Epidermal melanocyte (primary cell): ENCODE measurements at regions not wholly inside any gene's neighbourhood (a gene's known extent, or its start where the extent isn't known, plus 50 kb on each side); places are given as distances from the start of the nearest gene placed in this dataset.
A peak's percentile ranks its signal among the peaks of the same experiment; 100 is the strongest.
"Not testable (repeated sequence)": the region's sequence is repeated elsewhere in the genome, so short reads cannot be mapped to it uniquely, and the experiment has no call there.

Experiments used
- DNase-seq: peaks from one replicate; pipeline ENCODE4 v3.0.0; 2011; ENCODE audit warnings: low spot score; ENCODE audit not compliant: insufficient read length

- DNase-seq = no peak
These were observed 352.5 kb upstream of the ADGRL3 start for GRCh38 chr4:60847614-60848013.

- no peak for DNase-seq
These were observed 342.9 kb upstream of the ADGRL3 start for GRCh38 chr4:60857130-60857753.

GRCh38 chr4:60863442-60863841, 336.7 kb upstream of the ADGRL3 start:
- DNase-seq = no peak

- no peak for DNase-seq
These were observed 334.9 kb upstream of the ADGRL3 start for GRCh38 chr4:60865273-60865672.

- no peak for DNase-seq
These were observed 331.7 kb upstream of the ADGRL3 start for GRCh38 chr4:60868232-60868960.

- no peak for DNase-seq
These were observed 320.9 kb upstream of the ADGRL3 start for GRCh38 chr4:60879135-60879701.

GRCh38 chr4:60884587-60884986, 315.5 kb upstream of the ADGRL3 start:
- DNase-seq = no peak

- no peak for DNase-seq
These were observed 315.1 kb upstream of the ADGRL3 start for GRCh38 chr4:60885011-60885410.

- DNase-seq = no peak
These were observed 309.4 kb upstream of the ADGRL3 start for GRCh38 chr4:60890743-60891142.

GRCh38 chr4:60891947-60892346, 308.2 kb upstream of the ADGRL3 start:
- no peak for DNase-seq

- no peak for DNase-seq
These were observed 302.7 kb upstream of the ADGRL3 start for GRCh38 chr4:60897415-60897814.

- no peak for DNase-seq
These were observed 295.0 kb upstream of the ADGRL3 start for GRCh38 chr4:60905162-60905561.

- no peak for DNase-seq
These were observed 289.0 kb upstream of the ADGRL3 start for GRCh38 chr4:60911127-60911526.

- DNase-seq = peak; percentile 28
These were observed 287.1 kb upstream of the ADGRL3 start for GRCh38 chr4:60913002-60913401.

- no peak for DNase-seq
These were observed 286.5 kb upstream of the ADGRL3 start for GRCh38 chr4:60913671-60914070.

- DNase-seq = not testable (repeated sequence)
These were observed 278.4 kb upstream of the ADGRL3 start for GRCh38 chr4:60921735-60922134.

- no peak for DNase-seq
These were observed 277.1 kb upstream of the ADGRL3 start for GRCh38 chr4:60923075-60923474.

- no peak for DNase-seq
These were observed 273.5 kb upstream of the ADGRL3 start for GRCh38 chr4:60926624-60927023.

GRCh38 chr4:60930866-60931265, 269.3 kb upstream of the ADGRL3 start:
- DNase-seq = no peak

GRCh38 chr4:60934566-60935295, 265.4 kb upstream of the ADGRL3 start:
- DNase-seq = no peak

- DNase-seq = no peak
These were observed 261.9 kb upstream of the ADGRL3 start for GRCh38 chr4:60938181-60938580.

GRCh38 chr4:60938621-60939020, 261.5 kb upstream of the ADGRL3 start:
- no peak for DNase-seq
